Activated T-helper 1 cell treated with anti-CD3 and anti-CD28 coated beads, Interleukin-12 subunit alpha, Interleukin-12 subunit beta, Interleukin-2, Interleukin-4 antibody, amounts not matched to agents 30 ng/mL and 10 ng/mL and 1 ng/mL, durations not matched to agents 14 hours and 24 hours and 36 hours (primary cell): ENCODE measurements at regions not wholly inside any gene's neighbourhood (a gene's known extent, or its start where the extent isn't known, plus 50 kb on each side); places are given as distances from the start of the nearest gene placed in this dataset.

Experiments used
- DNase-seq: peaks from one replicate; pipeline ENCODE4 v3.0.0; 2021; ENCODE audit warnings: low spot score
- H3K27ac Mint-ChIP-seq: one replicate; pipeline ENCODE4 v1.8.0; 2021; ENCODE audit warnings: mild to moderate bottlenecking, mixed read lengths
- H3K27me3 Mint-ChIP-seq: one replicate; pipeline ENCODE4 v1.8.0; 2022; ENCODE audit warnings: mild to moderate bottlenecking, moderate library complexity, mixed read lengths; ENCODE audit not compliant: insufficient read depth
- H3K36me3 Mint-ChIP-seq: one replicate; pipeline ENCODE4 v1.8.0; 2021; ENCODE audit warnings: low read depth, mixed read lengths
- H3K4me1 Mint-ChIP-seq: one replicate; pipeline ENCODE4 v1.8.0; 2021; ENCODE audit warnings: low read depth, mixed read lengths
- H3K4me3 Mint-ChIP-seq: one replicate; pipeline ENCODE4 v1.8.0; 2021; ENCODE audit warnings: mild to moderate bottlenecking, moderate library complexity, mixed read lengths
- H3K9me3 Mint-ChIP-seq: one replicate; pipeline ENCODE4 v1.8.0; 2021; ENCODE audit warnings: mixed read lengths
- intact Hi-C: fragments of 100-400 bp; cut with micrococcal nuclease; formaldehyde crosslinking; loops from one replicate; pipeline ENCODE4 v1.15.1; 2024

DNA sequence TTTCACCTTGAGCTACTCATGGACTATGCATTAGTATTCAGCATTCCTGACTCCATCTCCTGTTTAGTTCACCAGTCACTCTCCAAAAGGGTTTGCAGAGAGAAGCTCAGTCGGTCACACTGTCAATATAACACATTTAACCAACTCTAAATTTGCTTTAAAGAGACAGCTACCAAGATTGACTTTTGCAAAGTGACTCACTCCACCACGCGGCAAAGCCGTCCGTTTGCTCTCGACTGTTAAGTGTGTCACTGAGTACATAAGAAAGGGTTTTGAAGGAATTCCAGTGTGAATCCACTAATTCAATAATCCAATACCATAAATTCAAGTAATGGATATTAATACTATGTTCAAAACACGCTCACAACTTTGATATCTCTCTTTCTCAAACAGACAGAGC is 1006.7 kb upstream of the NR2F2 start:
- peaks cover 2% of the 10 kb centered on the region for H3K9me3 Mint-ChIP-seq
- intact Hi-C loops = no loop called here

DNA sequence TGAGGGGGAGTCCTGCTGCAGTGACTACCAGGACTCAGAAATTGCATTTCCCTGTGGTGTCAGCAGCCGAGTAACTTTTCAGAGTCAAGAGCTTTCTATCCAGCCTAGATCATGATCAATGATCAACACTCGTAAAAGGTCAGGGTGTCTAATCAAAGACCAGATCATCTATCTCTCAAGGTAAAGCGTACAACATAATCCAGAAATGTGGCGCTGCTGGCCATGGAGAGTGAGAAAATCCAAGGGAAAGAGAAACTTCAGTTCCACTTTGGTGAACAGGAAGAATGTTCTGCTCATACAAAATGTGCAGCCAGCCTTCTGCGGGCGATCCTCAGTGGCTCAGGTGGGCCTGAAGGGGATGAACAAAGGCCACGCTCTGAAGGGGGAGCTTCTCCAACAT is 1005.8 kb upstream of the NR2F2 start:
- no peak overlapping the region for H3K4me3 Mint-ChIP-seq
- no peaks in the 10 kb centered on the region for H3K36me3 Mint-ChIP-seq
- no peak overlapping the region for H3K27ac Mint-ChIP-seq
- H3K4me1 Mint-ChIP-seq = no peaks in the 10 kb centered on the region
- peaks cover 33% of the 10 kb centered on the region for H3K27me3 Mint-ChIP-seq
- intact Hi-C loops = no loop called here
- no peak for DNase-seq
- no peaks in the 10 kb centered on the region for H3K9me3 Mint-ChIP-seq

More for the DNA sequence above, 1006.7 kb upstream of the NR2F2 start:
- Mint-ChIP-seq H3K36me3 (no peaks in the 10 kb centered on the region), H3K27ac (no peak overlapping the region), H3K27me3 (peaks cover 29% of the 10 kb centered on the region), H3K4me1 (no peaks in the 10 kb centered on the region), H3K4me3 (no peak overlapping the region)
- no peak for DNase-seq

DNA sequence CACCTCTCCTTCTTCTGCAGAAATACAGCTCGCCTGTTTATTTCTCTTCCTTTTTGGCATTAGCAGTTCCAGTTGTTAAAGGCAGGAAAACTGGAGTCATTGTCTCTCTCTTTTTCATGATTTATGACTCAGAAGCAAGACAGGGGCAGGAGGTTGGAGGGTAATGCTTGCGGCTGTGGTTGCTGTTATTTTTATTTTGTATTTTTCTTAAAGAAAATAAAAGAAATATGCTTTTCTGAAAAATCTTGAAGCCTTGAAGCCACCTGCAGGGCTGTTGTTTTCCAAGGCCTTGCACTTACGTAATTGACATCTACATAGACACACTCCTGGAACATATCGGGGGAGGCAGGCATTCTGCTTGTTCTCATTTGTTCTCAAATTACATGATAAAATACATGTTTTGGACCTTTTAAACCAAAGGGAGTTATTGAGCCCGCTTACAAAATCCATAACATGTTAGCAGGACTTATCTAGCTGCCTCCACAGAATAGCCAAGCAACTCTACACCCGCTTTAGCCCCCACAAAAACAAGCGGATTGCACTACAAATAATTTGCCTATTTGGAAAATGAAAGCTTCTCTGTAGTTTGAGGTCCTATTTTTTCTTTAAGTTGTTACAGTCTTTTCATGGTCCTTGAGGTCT is 1004.6 kb upstream of the NR2F2 start:
- Mint-ChIP-seq H3K4me1 (no peaks in the 10 kb centered on the region), H3K27me3 (peaks cover 31% of the 10 kb centered on the region), H3K9me3 (no peaks in the 10 kb centered on the region), H3K27ac (no peak overlapping the region), H3K36me3 (no peaks in the 10 kb centered on the region), H3K4me3 (no peak overlapping the region)
- no peak for DNase-seq
- intact Hi-C loops = no loop called here

DNA sequence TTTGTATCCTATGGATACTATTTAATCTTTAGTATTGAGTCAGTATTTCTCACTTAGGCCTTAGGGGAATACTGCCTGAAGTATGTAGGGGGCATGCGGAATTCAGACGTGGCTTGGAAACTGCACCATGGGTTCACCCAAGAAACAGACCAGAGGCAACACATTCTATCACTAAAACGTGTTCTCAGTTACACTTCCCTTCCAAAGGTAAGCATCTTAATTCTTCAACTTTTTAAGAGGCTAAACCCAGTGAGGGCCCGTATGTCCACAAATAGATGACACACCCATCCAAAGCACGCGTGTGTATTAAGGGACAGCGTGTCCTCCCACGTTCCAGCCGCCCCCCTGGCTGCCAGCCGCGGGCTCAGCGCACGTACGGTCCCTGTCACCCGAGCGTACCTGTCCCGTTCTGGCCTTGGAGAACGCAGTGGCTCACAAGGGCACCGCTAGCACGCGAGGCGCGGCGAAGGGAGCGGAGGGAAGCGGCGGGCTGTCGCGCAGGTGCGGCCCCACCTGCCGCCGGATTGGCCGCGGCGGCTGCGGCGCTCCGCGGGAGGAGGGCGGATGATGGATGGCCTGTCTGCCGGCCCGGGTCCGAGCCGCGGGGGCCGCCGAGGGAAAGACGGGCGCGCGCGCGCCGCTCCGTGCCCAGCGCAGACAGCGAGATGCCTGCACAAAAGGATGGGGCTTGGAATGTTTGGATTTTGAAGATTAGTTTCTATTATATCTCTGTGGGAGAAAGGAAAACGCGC is 1003.9 kb upstream of the NR2F2 start:
- H3K27me3 Mint-ChIP-seq = peaks cover 31% of the 10 kb centered on the region
- H3K36me3 Mint-ChIP-seq = no peaks in the 10 kb centered on the region
- intact Hi-C loops = no loop called here
- no peak overlapping the region for H3K4me3 Mint-ChIP-seq
- H3K9me3 Mint-ChIP-seq = no peaks in the 10 kb centered on the region
- no peak for DNase-seq
- H3K27ac Mint-ChIP-seq = no peak overlapping the region
- H3K4me1 Mint-ChIP-seq = no peaks in the 10 kb centered on the region

DNA sequence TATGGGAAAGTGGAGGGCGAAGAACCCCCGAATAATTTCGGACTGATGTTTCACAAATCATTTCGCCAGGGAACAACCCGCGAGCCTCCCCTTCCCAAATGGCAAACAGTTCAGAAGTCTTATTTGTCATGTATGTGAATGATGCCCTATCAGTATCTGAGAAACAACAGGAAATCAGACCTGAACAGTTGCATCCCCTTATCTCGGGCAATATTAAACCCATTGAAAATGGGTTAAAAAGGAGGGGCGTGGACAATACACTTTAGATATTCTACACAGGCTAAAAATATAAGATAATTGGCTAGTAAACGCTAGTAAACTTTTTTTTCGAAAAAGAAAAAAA is 1003.3 kb upstream of the NR2F2 start:
- H3K27me3 Mint-ChIP-seq = peaks cover 31% of the 10 kb centered on the region
- no peaks in the 10 kb centered on the region for H3K4me1 Mint-ChIP-seq
- intact Hi-C loops = no loop called here
- no peak overlapping the region for H3K27ac Mint-ChIP-seq
- no peaks in the 10 kb centered on the region for H3K36me3 Mint-ChIP-seq
- DNase-seq = no peak
- no peak overlapping the region for H3K4me3 Mint-ChIP-seq
- H3K9me3 Mint-ChIP-seq = no peaks in the 10 kb centered on the region

DNA sequence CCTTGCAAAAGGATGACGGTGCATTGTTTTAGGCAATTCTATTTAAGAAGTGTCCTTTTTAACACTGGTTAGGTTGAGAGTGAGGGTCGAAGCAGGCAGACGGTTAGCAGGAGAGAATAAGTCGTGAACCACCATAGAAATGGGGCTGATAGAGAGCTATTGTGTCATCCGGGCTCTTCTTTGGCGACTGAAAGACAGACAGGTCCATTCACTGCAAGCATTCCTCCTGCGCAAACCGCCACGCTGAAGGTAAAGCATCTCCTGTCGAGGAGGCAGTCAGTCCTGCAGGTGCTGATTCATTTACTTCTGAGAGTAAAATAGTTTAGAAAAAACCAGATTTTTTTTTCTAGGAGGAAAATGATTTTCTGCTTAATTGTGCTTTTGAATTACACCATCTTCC is 1002.8 kb upstream of the NR2F2 start:
- DNase-seq = no peak
- intact Hi-C loops = no loop called here
- no peak overlapping the region for H3K27ac Mint-ChIP-seq
- no peak overlapping the region for H3K4me3 Mint-ChIP-seq
- no peaks in the 10 kb centered on the region for H3K9me3 Mint-ChIP-seq
- H3K27me3 Mint-ChIP-seq = peaks cover 31% of the 10 kb centered on the region
- no peaks in the 10 kb centered on the region for H3K36me3 Mint-ChIP-seq
- H3K4me1 Mint-ChIP-seq = no peaks in the 10 kb centered on the region

DNA sequence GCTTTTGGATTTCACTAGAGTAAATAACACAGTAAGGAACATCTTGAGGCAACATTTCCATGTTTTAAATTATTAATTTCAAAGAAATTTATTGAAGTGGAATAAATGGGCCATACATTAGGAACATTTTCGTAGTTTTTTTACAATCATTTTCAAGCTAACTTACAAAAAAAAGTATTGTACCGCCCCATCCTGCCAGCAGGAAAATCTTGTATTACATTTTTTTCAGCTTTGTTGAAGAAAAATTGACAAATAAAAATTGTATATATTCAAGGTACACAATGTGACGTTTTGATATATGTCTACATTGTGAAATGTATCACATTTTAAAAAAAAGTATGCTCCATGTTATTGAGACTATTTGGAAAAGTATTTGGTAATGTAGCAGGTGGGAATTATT is 1001.9 kb upstream of the NR2F2 start:
- Mint-ChIP-seq H3K4me1 (no peaks in the 10 kb centered on the region), H3K4me3 (no peak overlapping the region), H3K27me3 (peaks cover 31% of the 10 kb centered on the region), H3K36me3 (no peaks in the 10 kb centered on the region), H3K27ac (no peak overlapping the region), H3K9me3 (no peaks in the 10 kb centered on the region)
- no peak for DNase-seq
- intact Hi-C loops = no loop called here

- peaks cover 2% of the 10 kb centered on the region for H3K9me3 Mint-ChIP-seq
- intact Hi-C loops = no loop called here
- no peak overlapping the region for H3K27ac Mint-ChIP-seq
- H3K4me3 Mint-ChIP-seq = no peak overlapping the region
- no peaks in the 10 kb centered on the region for H3K36me3 Mint-ChIP-seq
- H3K4me1 Mint-ChIP-seq = no peaks in the 10 kb centered on the region
- no peak for DNase-seq
- H3K27me3 Mint-ChIP-seq = peaks cover 31% of the 10 kb centered on the region
Measured at GRCh38 chr15:95329362-95329761, 1001.1 kb upstream of the NR2F2 start.

DNA sequence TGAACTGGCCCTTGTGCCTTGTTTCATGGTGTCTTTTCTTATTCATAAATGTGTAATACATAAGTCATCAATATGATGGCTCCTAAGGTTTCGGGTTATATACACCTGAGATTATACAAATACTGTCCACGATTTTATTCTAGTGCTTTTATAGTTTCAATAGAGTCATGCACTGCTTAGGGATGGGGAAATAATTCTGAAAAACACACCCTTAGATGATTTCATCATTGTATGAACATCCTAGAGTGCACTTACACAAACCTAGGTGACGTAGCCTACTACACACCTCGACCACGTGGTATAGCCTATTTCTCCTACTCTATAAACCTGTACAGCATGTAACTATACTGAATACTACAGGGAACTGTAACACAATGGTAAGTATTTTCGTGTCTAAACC is 988.8 kb upstream of the NR2F2 start:
- Mint-ChIP-seq H3K27me3 (no peaks in the 10 kb centered on the region), H3K27ac (no peak overlapping the region), H3K4me3 (no peak overlapping the region)

GRCh38 chr15:95345867-95346266 is 984.6 kb upstream of the NR2F2 start:
- Mint-ChIP-seq H3K27me3 (no peaks in the 10 kb centered on the region), H3K36me3 (no peaks in the 10 kb centered on the region), H3K27ac (no peak overlapping the region), H3K9me3 (no peaks in the 10 kb centered on the region), H3K4me3 (no peak overlapping the region), H3K4me1 (no peaks in the 10 kb centered on the region)
- DNase-seq = no peak
- intact Hi-C loops = no loop called here

More for the DNA sequence above, 988.8 kb upstream of the NR2F2 start:
- Mint-ChIP-seq H3K4me1 (no peaks in the 10 kb centered on the region), H3K9me3 (no peaks in the 10 kb centered on the region), H3K36me3 (no peaks in the 10 kb centered on the region)
- DNase-seq = no peak
- intact Hi-C loops = no loop called here

DNA sequence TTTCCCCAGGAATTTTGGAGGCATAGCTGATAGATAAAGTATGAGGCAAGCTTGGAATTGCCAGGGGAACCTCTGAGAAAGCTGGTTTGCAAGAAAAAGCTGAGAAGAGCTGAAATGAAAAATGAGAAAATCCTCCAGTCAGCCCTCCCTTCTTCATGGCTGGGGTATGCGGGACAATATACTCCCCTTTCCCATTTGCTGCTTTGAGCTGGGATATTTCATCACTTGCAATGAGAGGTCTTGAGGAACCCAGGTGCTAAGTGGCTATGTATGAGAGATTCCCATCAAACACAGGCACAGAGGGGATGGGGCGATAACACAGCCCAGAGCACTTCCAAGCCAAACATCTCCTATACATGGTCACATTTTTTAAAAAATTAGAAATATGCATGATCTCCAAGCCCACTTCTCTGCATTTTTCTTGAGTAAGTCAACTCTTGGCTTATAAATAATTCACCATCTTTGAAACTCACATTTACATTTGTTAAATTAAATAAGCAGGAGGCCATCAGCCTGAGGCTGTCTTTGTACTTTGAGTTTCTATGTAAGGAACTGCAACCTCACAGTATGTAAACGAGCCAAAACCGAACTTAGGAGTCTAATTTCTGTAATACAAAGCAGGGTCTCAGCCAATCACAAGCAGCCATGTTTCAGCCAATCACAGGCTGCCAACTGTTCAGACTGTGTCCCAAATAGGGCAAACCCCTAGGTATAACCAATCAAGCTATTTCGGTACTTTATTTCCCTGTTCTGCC is 983.6 kb upstream of the NR2F2 start:
- Mint-ChIP-seq H3K27ac (no peak overlapping the region), H3K9me3 (no peaks in the 10 kb centered on the region), H3K27me3 (no peaks in the 10 kb centered on the region), H3K4me1 (no peaks in the 10 kb centered on the region), H3K36me3 (no peaks in the 10 kb centered on the region), H3K4me3 (no peak overlapping the region)
- DNase-seq = no peak
- intact Hi-C loops = no loop called here

DNA sequence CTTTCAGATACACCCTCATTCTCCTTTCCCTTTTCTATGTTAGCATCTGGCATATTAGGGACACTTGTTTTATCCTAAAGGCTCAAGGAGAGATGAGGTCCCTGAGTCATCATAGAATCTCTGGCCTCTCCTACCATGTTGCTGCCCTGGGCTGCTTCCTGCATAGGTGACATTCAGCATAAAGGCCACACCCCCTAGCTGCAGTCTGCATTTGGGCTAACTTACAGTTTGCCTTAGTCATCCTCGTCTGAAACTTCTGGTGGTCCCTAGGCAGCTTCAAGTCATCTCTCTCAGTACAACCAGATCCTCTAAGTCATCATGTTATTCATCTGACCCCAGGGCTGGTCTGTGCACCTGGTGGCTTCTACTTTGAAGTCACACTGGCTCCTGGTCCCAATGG is 982.7 kb upstream of the NR2F2 start:
- H3K27me3 Mint-ChIP-seq = no peaks in the 10 kb centered on the region
- no peak overlapping the region for H3K4me3 Mint-ChIP-seq
- no peak for DNase-seq
- H3K4me1 Mint-ChIP-seq = no peaks in the 10 kb centered on the region
- no peaks in the 10 kb centered on the region for H3K36me3 Mint-ChIP-seq
- no peaks in the 10 kb centered on the region for H3K9me3 Mint-ChIP-seq
- intact Hi-C loops = no loop called here
- no peak overlapping the region for H3K27ac Mint-ChIP-seq

- H3K36me3 Mint-ChIP-seq = no peaks in the 10 kb centered on the region
- no peak overlapping the region for H3K27ac Mint-ChIP-seq
- H3K27me3 Mint-ChIP-seq = no peaks in the 10 kb centered on the region
- no peaks in the 10 kb centered on the region for H3K9me3 Mint-ChIP-seq
- no peaks in the 10 kb centered on the region for H3K4me1 Mint-ChIP-seq
- intact Hi-C loops = no loop called here
- no peak for DNase-seq
- H3K4me3 Mint-ChIP-seq = no peak overlapping the region
Measured at GRCh38 chr15:95350908-95351307, 979.6 kb upstream of the NR2F2 start.
